ENCODE measurements at regions not wholly inside any gene's neighbourhood (a gene's known extent, or its start where the extent isn't known, plus 50 kb on each side); places are given as distances from the start of the nearest gene placed in this dataset.

DNA sequence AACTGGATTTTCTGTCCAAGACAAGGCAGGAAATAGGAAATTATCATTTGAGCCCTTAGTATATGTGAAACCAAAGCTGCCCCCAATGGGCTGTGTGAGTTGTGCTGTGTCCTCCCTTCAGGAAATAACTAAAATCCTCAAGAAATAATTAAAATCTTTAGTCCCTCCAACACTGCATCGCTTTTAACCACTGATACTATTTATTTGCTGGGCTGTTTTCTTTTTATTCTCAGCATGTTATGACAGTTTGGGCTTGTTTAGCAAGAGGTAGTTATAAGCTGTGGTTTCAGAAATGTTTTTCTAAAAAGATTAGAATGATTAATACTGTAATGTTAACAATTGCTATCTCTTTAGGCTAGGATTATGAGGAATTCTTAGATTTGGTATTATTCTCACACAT, 187.0 kb upstream of the KCNN2 start:
- TF ChIP-seq EZH2 (IDR thresholded peaks at IDR 0.05; ENCODE audit: insufficient read depth, poor library complexity, severe bottlenecking) (no peak), EZH2phosphoT487 (IDR thresholded peaks at IDR 0.05; ENCODE audit: insufficient read depth, low read depth) (no peak)
